Adrenal gland (tissue), 9 donors: ENCODE measurements at regions not wholly inside any gene's neighbourhood (a gene's known extent, or its start where the extent isn't known, plus 50 kb on each side); places are given as distances from the start of the nearest gene placed in this dataset.
A peak's percentile ranks its signal among the peaks of the same experiment; 100 is the strongest.

Source experiments
- DNase-seq, 7 donors: peaks; one replicate each; pipeline ENCODE4 v3.0.0-alpha.2; 2019 to 2020
- H3K27ac ChIP-seq, 5 donors: fragments of 200-600 bp; sonication (generic) in 4 of 5; 1 replicate in 3 of 5; 2 replicates in 2 of 5; pipeline versions ENCODE4 v1.5.1 to v1.8.0; 2016 to 2020; ENCODE audit warnings: mild to moderate bottlenecking in 1 of 5
- H3K27me3 ChIP-seq: fragments of 200-600 bp; 2 replicates; pipeline ENCODE4 v1.8.0; 2021
- H3K36me3 ChIP-seq, 2 donors: fragments of 200-600 bp; replicated peaks in 1 of 2; 1 replicate in 1 of 2; 2 replicates in 1 of 2; pipeline versions ENCODE4 v1.5.1 to v1.8.0; 2018 to 2022
- H3K4me1 ChIP-seq, 2 donors: fragments of 200-600 bp; replicated peaks in 1 of 2; 1 replicate in 1 of 2; 2 replicates in 1 of 2; pipeline versions ENCODE4 v1.5.1 to v1.8.0; 2018 to 2021
- H3K4me3 ChIP-seq, 4 donors: fragments of 200-600 bp; sonication (generic) in 3 of 4; one replicate each; pipeline ENCODE4 v1.5.1; 2016 to 2018
- H3K9me3 ChIP-seq, 3 donors: fragments of 200-600 bp; sonication (generic) in 1 of 3; replicated peaks in 1 of 3; 1 replicate in 2 of 3; 2 replicates in 1 of 3; pipeline versions ENCODE4 v1.5.1 to v1.8.0; 2016 to 2021
- CTCF ChIP-seq, 6 experiments: fragments of 450-650 bp in 4 of 6; fragments of 200-600 bp in 2 of 6; sonication (generic) in 1 of 6; IDR thresholded peaks; 1 replicate in 5 of 6; 2 replicates in 1 of 6; pipeline versions ENCODE4 v1.5.1 to v1.8.0; 2016 to 2021; ENCODE audit warnings: antibody characterized with exemption in 6 of 6, mild to moderate bottlenecking in 2 of 6, moderate library complexity in 1 of 6
- POLR2A ChIP-seq, 2 donors: fragments of 450-650 bp; IDR thresholded peaks; one replicate each; pipeline ENCODE4 v1.6.1; 2017; ENCODE audit warnings: antibody characterized with exemption in 2 of 2, mild to moderate bottlenecking in 2 of 2, moderate library complexity in 1 of 2
- WGBS, 4 donors: extraction: QIAGEN DNeasy Blood & Tissue Kit in 2 of 4; methylation state at CpG; one replicate each; pipeline versions ENCODE4 v1.1.5 to v1.1.7; 2013 to 2017; 5-methylcytosine and 5-hydroxymethylcytosine counted together
- intact Hi-C, 2 donors: fragments of 100-400 bp; cut with DNase I; formaldehyde crosslinking; loops; one replicate each; pipeline versions ENCODE4 v1.14.1 to v1.15.0; 2022 to 2023
- donor health status: healthy with polysubstance abuse.
- donor health status: Bipolar disorder and iron deficiency.
- donor health status: DM: yes; HTN: yes; CAD: no.
- donor health status: DM: no; HTN: no; CAD: no.
- donor health status: DM: no; HTN: no; CAD: no.

- no peak overlapping the region for H3K27ac ChIP-seq
- H3K9me3 ChIP-seq, result no peaks in the 10 kb centered on the region
- no peak overlapping the region for H3K4me3 ChIP-seq
- peaks cover 4 to 10% of the 10 kb centered on the region in 2 donors for H3K4me1 ChIP-seq
- no peaks in the 10 kb centered on the region for H3K27me3 ChIP-seq
- no peak for DNase-seq
- TF ChIP-seq POLR2A (IDR thresholded peaks at IDR 0.05), result no peak
- TF ChIP-seq CTCF (IDR thresholded peaks at IDR 0.05), result no peak
- 88 to 100% (median 96%) methylated on average over 1 of the region's 1 CpG for WGBS, 4 donors
- no peaks in the 10 kb centered on the region for H3K36me3 ChIP-seq
- intact Hi-C loops, result loop anchor here (5.0 to 10.0 kb wide), 3 partner anchors 237 to 689 kb away; partner anchors contain the start of gene ERMN (in 1 of the 2)
Measured at GRCh38 chr2:158013891-158014290, 87.8 kb upstream of the UPP2 start.

- intact Hi-C loops, result loop anchor here (5.0 to 10.0 kb wide), 3 partner anchors 234 to 686 kb away; partner anchors contain the start of gene ERMN (in 1 of the 2)
- no peaks in the 10 kb centered on the region for H3K9me3 ChIP-seq
- TF ChIP-seq POLR2A (IDR thresholded peaks at IDR 0.05) (no peak), CTCF (IDR thresholded peaks at IDR 0.05) (no peak)
- H3K4me3 ChIP-seq, result no peak overlapping the region
- peaks cover 5 to 10% of the 10 kb centered on the region in 2 donors for H3K4me1 ChIP-seq
- no peaks in the 10 kb centered on the region for H3K27me3 ChIP-seq
- WGBS, 4 donors, result 66 to 84% (median 76%) methylated on average over 5 of the region's 5 CpGs
- no peaks in the 10 kb centered on the region for H3K36me3 ChIP-seq
- no peak for DNase-seq
- H3K27ac ChIP-seq, result no peak overlapping the region
Measured at GRCh38 chr2:158011055-158011771, 90.5 kb upstream of the UPP2 start.

GRCh38 chr2:158009399-158009798, 92.3 kb upstream of the UPP2 start:
- 14 to 17% (median 16%) methylated on average over 4 of the region's 4 CpGs for WGBS, 4 donors
- Histone ChIP-seq H3K4me1 (peaks cover 5 to 10% of the 10 kb centered on the region in 2 donors), H3K9me3 (no peaks in the 10 kb centered on the region), H3K27ac (no peak overlapping the region), H3K4me3 (no peak overlapping the region), H3K36me3 (no peaks in the 10 kb centered on the region), H3K27me3 (no peaks in the 10 kb centered on the region)
- no peak for TF ChIP-seq POLR2A (IDR thresholded peaks at IDR 0.05)
- peak in 6 of 7 donors; percentile 19 to 63 (median 32) for DNase-seq
- intact Hi-C loops, result loop anchor here in 1 of 2 donors (5.0 kb wide), 3 partner anchors 132 to 517 kb away; partner anchors contain the start of gene ACVR1

- intact Hi-C loops, result loop anchor here in 1 of 2 donors (5.0 kb wide), 3 partner anchors 130 to 515 kb away; partner anchors contain the start of gene ACVR1
- peak in 1 of 7 donors; percentile 70 for DNase-seq
- no peaks in the 10 kb centered on the region for H3K36me3 ChIP-seq
- H3K4me1 ChIP-seq, result peaks cover 5 to 13% of the 10 kb centered on the region in 2 donors
- H3K4me3 ChIP-seq, result no peak overlapping the region
- 83 to 85% (median 84%) methylated on average over 9 of the region's 9 CpGs for WGBS, 4 donors
- H3K27ac ChIP-seq, result no peak overlapping the region
- H3K27me3 ChIP-seq, result no peaks in the 10 kb centered on the region
- peak in 1 of 6 experiments; percentile 20 for TF ChIP-seq CTCF (IDR thresholded peaks at IDR 0.05)
- TF ChIP-seq POLR2A (IDR thresholded peaks at IDR 0.05), result no peak
- no peaks in the 10 kb centered on the region for H3K9me3 ChIP-seq
Measured at GRCh38 chr2:158006961-158007719, 94.5 kb upstream of the UPP2 start.
